ENCODE measurements at regions not wholly inside any gene's neighbourhood (a gene's known extent, or its start where the extent isn't known, plus 50 kb on each side); places are given as distances from the start of the nearest gene placed in this dataset.

GRCh38 chr5:133730346-133730745 lies 118.0 kb upstream of the FSTL4 start:
- TF ChIP-seq, protein P1, sequence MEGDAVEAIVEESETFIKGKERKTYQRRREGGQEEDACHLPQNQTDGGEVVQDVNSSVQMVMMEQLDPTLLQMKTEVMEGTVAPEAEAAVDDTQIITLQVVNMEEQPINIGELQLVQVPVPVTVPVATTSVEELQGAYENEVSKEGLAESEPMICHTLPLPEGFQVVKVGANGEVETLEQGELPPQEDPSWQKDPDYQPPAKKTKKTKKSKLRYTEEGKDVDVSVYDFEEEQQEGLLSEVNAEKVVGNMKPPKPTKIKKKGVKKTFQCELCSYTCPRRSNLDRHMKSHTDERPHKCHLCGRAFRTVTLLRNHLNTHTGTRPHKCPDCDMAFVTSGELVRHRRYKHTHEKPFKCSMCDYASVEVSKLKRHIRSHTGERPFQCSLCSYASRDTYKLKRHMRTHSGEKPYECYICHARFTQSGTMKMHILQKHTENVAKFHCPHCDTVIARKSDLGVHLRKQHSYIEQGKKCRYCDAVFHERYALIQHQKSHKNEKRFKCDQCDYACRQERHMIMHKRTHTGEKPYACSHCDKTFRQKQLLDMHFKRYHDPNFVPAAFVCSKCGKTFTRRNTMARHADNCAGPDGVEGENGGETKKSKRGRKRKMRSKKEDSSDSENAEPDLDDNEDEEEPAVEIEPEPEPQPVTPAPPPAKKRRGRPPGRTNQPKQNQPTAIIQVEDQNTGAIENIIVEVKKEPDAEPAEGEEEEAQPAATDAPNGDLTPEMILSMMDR (IDR thresholded peaks at IDR 0.05), result no peak
- no peak for TF ChIP-seq POLR2A (IDR thresholded peaks at IDR 0.05)
